HG03196 (cell line): ENCODE measurements at regions not wholly inside any gene's neighbourhood (a gene's known extent, or its start where the extent isn't known, plus 50 kb on each side); places are given as distances from the start of the nearest gene placed in this dataset.
A peak's percentile ranks its signal among the peaks of the same experiment; 100 is the strongest.

Experiments
- ATAC-seq: cut with Tn5 transposase; IDR thresholded peaks from one replicate; pipeline ENCODE4 v1.9.1; 2021; ENCODE audit not compliant: unreplicated experiment

- ATAC-seq = no peak
Observed at GRCh38 chr2:181185948-181186347, 205.5 kb downstream of the UBE2E3 start.

GRCh38 chr2:181188605-181189004, 208.2 kb downstream of the UBE2E3 start:
- ATAC-seq = no peak

- no peak for ATAC-seq
Observed at GRCh38 chr2:181189951-181190350, 209.5 kb downstream of the UBE2E3 start.

- ATAC-seq = no peak
Observed at GRCh38 chr2:181190711-181191110, 210.3 kb downstream of the UBE2E3 start.

- no peak for ATAC-seq
Observed at GRCh38 chr2:181193550-181193949, 213.1 kb downstream of the UBE2E3 start.

GRCh38 chr2:181196401-181196800, 216.0 kb downstream of the UBE2E3 start:
- no peak for ATAC-seq

GRCh38 chr2:181197140-181197760, 216.8 kb downstream of the UBE2E3 start:
- no peak for ATAC-seq

- no peak for ATAC-seq
Observed at GRCh38 chr2:181198183-181198864, 217.9 kb downstream of the UBE2E3 start.

GRCh38 chr2:181203412-181203811, 223.0 kb downstream of the UBE2E3 start:
- ATAC-seq = no peak

GRCh38 chr2:181203916-181204315, 223.5 kb downstream of the UBE2E3 start:
- ATAC-seq = no peak

- no peak for ATAC-seq
Observed at GRCh38 chr2:181218401-181218821, 238.0 kb downstream of the UBE2E3 start.

GRCh38 chr2:181223234-181223633, 234.0 kb upstream of the ITGA4 start:
- ATAC-seq = no peak

- ATAC-seq = no peak
Observed at GRCh38 chr2:181224866-181225265, 232.3 kb upstream of the ITGA4 start.

GRCh38 chr2:181228661-181229060, 228.5 kb upstream of the ITGA4 start:
- no peak for ATAC-seq

- ATAC-seq = no peak
Observed at GRCh38 chr2:181231151-181231550, 226.0 kb upstream of the ITGA4 start.

GRCh38 chr2:181231886-181232621, 225.1 kb upstream of the ITGA4 start:
- no peak for ATAC-seq

GRCh38 chr2:181234487-181234891, 222.7 kb upstream of the ITGA4 start:
- ATAC-seq = no peak

GRCh38 chr2:181235011-181235410, 222.2 kb upstream of the ITGA4 start:
- ATAC-seq = no peak

- ATAC-seq = peak; percentile 96
Observed at GRCh38 chr2:181235683-181236459, 221.3 kb upstream of the ITGA4 start.

- ATAC-seq = no peak
Observed at GRCh38 chr2:181239201-181239799, 217.9 kb upstream of the ITGA4 start.

GRCh38 chr2:181240844-181241243, 216.3 kb upstream of the ITGA4 start:
- ATAC-seq = no peak
